ENCODE measurements at regions not wholly inside any gene's neighbourhood (a gene's known extent, or its start where the extent isn't known, plus 50 kb on each side); places are given as distances from the start of the nearest gene placed in this dataset.

DNA sequence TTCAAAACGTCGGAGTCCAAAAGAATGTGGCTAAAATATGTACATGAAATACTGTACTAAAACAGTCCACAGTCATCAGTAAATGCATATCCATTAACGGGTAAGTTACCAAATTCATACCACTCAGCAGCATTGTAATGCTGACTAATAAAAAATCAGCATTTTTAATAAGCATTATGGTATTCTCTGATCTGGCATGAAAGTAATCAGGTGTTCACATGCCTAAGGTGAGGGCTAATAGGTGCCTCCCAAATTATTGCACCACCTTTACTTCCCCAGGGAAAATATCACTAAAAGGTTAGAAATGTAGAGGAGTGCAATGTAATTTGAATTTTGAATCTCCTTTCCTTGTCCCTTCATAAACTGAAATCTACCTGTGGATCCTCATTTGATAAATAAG, 69.6 kb upstream of the PTGS2 start:
- TF ChIP-seq, protein P1, sequence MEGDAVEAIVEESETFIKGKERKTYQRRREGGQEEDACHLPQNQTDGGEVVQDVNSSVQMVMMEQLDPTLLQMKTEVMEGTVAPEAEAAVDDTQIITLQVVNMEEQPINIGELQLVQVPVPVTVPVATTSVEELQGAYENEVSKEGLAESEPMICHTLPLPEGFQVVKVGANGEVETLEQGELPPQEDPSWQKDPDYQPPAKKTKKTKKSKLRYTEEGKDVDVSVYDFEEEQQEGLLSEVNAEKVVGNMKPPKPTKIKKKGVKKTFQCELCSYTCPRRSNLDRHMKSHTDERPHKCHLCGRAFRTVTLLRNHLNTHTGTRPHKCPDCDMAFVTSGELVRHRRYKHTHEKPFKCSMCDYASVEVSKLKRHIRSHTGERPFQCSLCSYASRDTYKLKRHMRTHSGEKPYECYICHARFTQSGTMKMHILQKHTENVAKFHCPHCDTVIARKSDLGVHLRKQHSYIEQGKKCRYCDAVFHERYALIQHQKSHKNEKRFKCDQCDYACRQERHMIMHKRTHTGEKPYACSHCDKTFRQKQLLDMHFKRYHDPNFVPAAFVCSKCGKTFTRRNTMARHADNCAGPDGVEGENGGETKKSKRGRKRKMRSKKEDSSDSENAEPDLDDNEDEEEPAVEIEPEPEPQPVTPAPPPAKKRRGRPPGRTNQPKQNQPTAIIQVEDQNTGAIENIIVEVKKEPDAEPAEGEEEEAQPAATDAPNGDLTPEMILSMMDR (IDR thresholded peaks at IDR 0.05; ENCODE audit: low read depth, low read length), result no peak
- TF ChIP-seq MAX (IDR thresholded peaks at IDR 0.05; ENCODE audit: low read depth, low read length), result no peak
- TF ChIP-seq MYC (IDR thresholded peaks at IDR 0.05; ENCODE audit: low read depth, low read length), result no peak
- no peak for TF ChIP-seq POLR2A (IDR thresholded peaks at IDR 0.05; ENCODE audit: extremely low read depth, insufficient read length)
